ENCODE measurements at regions not wholly inside any gene's neighbourhood (a gene's known extent, or its start where the extent isn't known, plus 50 kb on each side); places are given as distances from the start of the nearest gene placed in this dataset.

- TF ChIP-seq CTCF (IDR thresholded peaks at IDR 0.05) (no peak), POLR2A (IDR thresholded peaks at IDR 0.05) (no peak)
These were observed 1447.2 kb downstream of the TBC1D22A start for GRCh38 chr22:48209473-48210197.

Data from heart left ventricle (tissue), 13 donors.